Natural killer cell (primary cell): ENCODE measurements at regions not wholly inside any gene's neighbourhood (a gene's known extent, or its start where the extent isn't known, plus 50 kb on each side); places are given as distances from the start of the nearest gene placed in this dataset.

Experiments
- ATAC-seq, 3 donors: fragments of 150-1000 bp in 2 of 3; fragments of 200-7000 bp in 1 of 3; cut with Tn5 transposase; 1 replicate in 1 of 3; 2 replicates in 2 of 3; pipeline ENCODE4 v1.10.0; 2021; ENCODE audit warnings: mild to moderate bottlenecking in 2 of 3, moderate library complexity in 2 of 3
- DNase-seq, 2 donors: peaks; one replicate each; pipeline versions ENCODE4 v3.0.0 to v3.0.0-alpha.2; 2013 to 2021; ENCODE audit warnings: mixed read lengths in 1 of 2
- H3K27ac ChIP-seq: one replicate; pipeline ENCODE4 v1.5.1; 2013; ENCODE audit warnings: mild to moderate bottlenecking, low read length
- H3K27me3 ChIP-seq: one replicate; pipeline ENCODE4 v1.6.1; 2013; ENCODE audit warnings: low read length; ENCODE audit not compliant: control insufficient read depth, insufficient read depth
- H3K36me3 ChIP-seq: one replicate; pipeline ENCODE4 v1.6.1; 2013; ENCODE audit warnings: low read length; ENCODE audit not compliant: control insufficient read depth, insufficient read depth
- H3K4me1 ChIP-seq: one replicate; pipeline ENCODE4 v1.6.1; 2013; ENCODE audit warnings: low read length; ENCODE audit not compliant: control insufficient read depth, insufficient read depth
- H3K4me3 ChIP-seq: one replicate; pipeline ENCODE4 v1.5.1; 2013; ENCODE audit warnings: low read length
- H3K9me3 ChIP-seq: one replicate; pipeline ENCODE4 v1.6.1; 2013; ENCODE audit warnings: low read length; ENCODE audit not compliant: control insufficient read depth, insufficient read depth
- H3K27ac Mint-ChIP-seq, 2 donors: one replicate each; pipeline ENCODE4 v1.8.0; 2022; ENCODE audit warnings: mild to moderate bottlenecking in 2 of 2, mixed read lengths in 2 of 2, moderate library complexity in 1 of 2
- H3K27me3 Mint-ChIP-seq, 2 donors: one replicate each; pipeline ENCODE4 v1.8.0; 2022; ENCODE audit warnings: low read depth in 2 of 2, mixed read lengths in 2 of 2
- H3K36me3 Mint-ChIP-seq: one replicate; pipeline ENCODE4 v1.8.0; 2022; ENCODE audit warnings: mixed read lengths
- H3K4me1 Mint-ChIP-seq, 2 donors: one replicate each; pipeline ENCODE4 v1.8.0; 2022; ENCODE audit warnings: mixed read lengths in 2 of 2
- H3K4me3 Mint-ChIP-seq: one replicate; pipeline ENCODE4 v1.8.0; 2022; ENCODE audit warnings: mild to moderate bottlenecking, moderate library complexity, mixed read lengths
- H3K9me3 Mint-ChIP-seq, 2 donors: one replicate each; pipeline ENCODE4 v1.8.0; 2022; ENCODE audit warnings: mixed read lengths in 2 of 2
- CTCF ChIP-seq: fragments of 200-600 bp; IDR thresholded peaks from one replicate; pipeline ENCODE4 v1.8.0; 2022; ENCODE audit warnings: antibody characterized with exemption
- WGBS: methylation state at CpG from one replicate; pipeline ENCODE4 v1.1.7; 2013; ENCODE audit warnings: missing lambda C conversion rate; ENCODE audit not compliant: insufficient coverage; 5-methylcytosine and 5-hydroxymethylcytosine counted together
- intact Hi-C: fragments of 100-400 bp; cut with micrococcal nuclease; formaldehyde crosslinking; loops from one replicate; pipeline ENCODE4 v1.14.2; 2022

GRCh38 chr20:56896447-56896846, 267.3 kb downstream of the TFAP2C start:
- no peaks in the 10 kb centered on the region for H3K36me3 ChIP-seq
- no peak for TF ChIP-seq CTCF
- Mint-ChIP-seq H3K4me1 (no peaks in the 10 kb centered on the region), H3K27me3 (peaks cover 9 to 13% of the 10 kb centered on the region in 2 donors), H3K27ac (no peak overlapping the region), H3K36me3 (no peaks in the 10 kb centered on the region), H3K9me3 (peaks cover 0 to 2% of the 10 kb centered on the region in 2 donors), H3K4me3 (no peak overlapping the region)
- ATAC-seq (no peak), DNase-seq (no peak)
- no peak overlapping the region for H3K27ac ChIP-seq
- H3K9me3 ChIP-seq = no peaks in the 10 kb centered on the region
- H3K4me1 ChIP-seq = no peaks in the 10 kb centered on the region
- intact Hi-C loops = no loop called here
- WGBS = 87% methylated on average over 7 of the region's 7 CpGs
- no peaks in the 10 kb centered on the region for H3K27me3 ChIP-seq
- H3K4me3 ChIP-seq = no peak overlapping the region

DNA sequence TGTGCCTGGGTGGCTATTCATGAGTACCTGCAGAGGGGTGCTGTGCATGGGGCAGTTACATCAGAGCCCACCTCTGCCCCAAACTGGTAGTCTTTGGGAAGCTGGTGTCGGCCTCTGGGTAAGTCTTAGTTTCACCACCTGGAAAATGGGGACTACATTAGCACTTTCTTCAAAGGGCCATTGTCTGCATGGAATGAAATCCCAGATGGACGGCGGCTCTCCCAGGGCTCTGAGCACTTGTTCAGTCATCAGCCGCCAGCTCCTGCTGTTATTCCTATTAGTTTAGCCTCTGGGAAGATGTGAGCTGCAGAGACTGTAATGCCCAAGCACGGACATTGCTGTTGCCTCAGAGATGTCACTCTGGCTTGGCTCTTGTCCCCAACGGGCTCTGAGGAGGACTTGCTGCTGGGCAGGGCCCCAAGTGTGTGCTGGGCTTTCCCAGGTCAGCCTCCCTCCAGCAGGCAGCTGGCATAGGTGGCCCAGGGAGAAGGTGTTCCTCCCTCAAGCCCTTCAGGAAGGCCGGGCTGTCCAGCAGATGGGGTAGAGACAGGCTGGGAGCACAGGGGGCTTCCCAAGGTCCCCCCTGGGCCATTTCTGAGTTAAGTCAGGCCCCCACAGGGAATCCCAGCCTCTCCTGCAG, 268.3 kb downstream of the TFAP2C start:
- Mint-ChIP-seq H3K4me1 (no peaks in the 10 kb centered on the region), H3K36me3 (no peaks in the 10 kb centered on the region), H3K9me3 (peaks cover 0 to 2% of the 10 kb centered on the region in 2 donors), H3K27ac (no peak overlapping the region), H3K4me3 (no peak overlapping the region), H3K27me3 (peaks cover 9 to 13% of the 10 kb centered on the region in 2 donors)
- no peak overlapping the region for H3K27ac ChIP-seq
- H3K4me1 ChIP-seq = no peaks in the 10 kb centered on the region
- H3K4me3 ChIP-seq = no peak overlapping the region
- no peaks in the 10 kb centered on the region for H3K27me3 ChIP-seq
- no peaks in the 10 kb centered on the region for H3K36me3 ChIP-seq
- ATAC-seq (no peak), DNase-seq (no peak)
- H3K9me3 ChIP-seq = no peaks in the 10 kb centered on the region
- 62% methylated on average over 7 of the region's 7 CpGs for WGBS
- TF ChIP-seq CTCF = no peak
- intact Hi-C loops = no loop called here

GRCh38 chr20:56897958-56898349, 268.8 kb downstream of the TFAP2C start:
- no peak for TF ChIP-seq CTCF
- H3K36me3 ChIP-seq = no peaks in the 10 kb centered on the region

DNA sequence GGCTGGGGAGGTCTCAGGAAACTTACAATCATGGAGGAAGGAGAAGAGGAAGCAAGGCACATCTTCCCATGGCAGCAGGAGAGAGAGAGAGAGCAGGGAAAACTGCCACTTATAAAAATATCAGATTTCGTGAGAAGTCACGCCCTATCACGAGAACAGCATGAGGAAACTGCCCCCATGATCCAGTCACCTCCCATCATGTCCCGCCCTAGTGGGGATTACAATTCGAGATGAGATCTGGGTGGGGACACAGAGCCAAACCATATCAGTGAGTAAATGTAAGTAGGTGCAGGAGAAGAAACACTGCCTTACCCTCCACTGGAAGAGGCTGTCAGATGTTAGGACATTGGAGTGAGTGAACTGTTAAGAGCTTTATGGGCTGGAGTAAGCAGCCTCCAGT, 270.4 kb downstream of the TFAP2C start:
- TF ChIP-seq CTCF = no peak
- Mint-ChIP-seq H3K27ac (no peak overlapping the region), H3K36me3 (no peaks in the 10 kb centered on the region), H3K4me1 (no peaks in the 10 kb centered on the region), H3K9me3 (peaks cover 0 to 2% of the 10 kb centered on the region in 2 donors), H3K27me3 (peaks cover 9 to 13% of the 10 kb centered on the region in 2 donors), H3K4me3 (no peak overlapping the region)
- WGBS = no CpG with 5 or more reads among the region's 5 CpGs
- no peak overlapping the region for H3K27ac ChIP-seq
- no peaks in the 10 kb centered on the region for H3K27me3 ChIP-seq
- H3K4me3 ChIP-seq = no peak overlapping the region
- ATAC-seq (no peak), DNase-seq (no peak)
- H3K4me1 ChIP-seq = no peaks in the 10 kb centered on the region
- H3K36me3 ChIP-seq = no peaks in the 10 kb centered on the region
- H3K9me3 ChIP-seq = no peaks in the 10 kb centered on the region
- intact Hi-C loops = no loop called here

More at GRCh38 chr20:56897958-56898349, 268.8 kb downstream of the TFAP2C start:
- H3K4me1 ChIP-seq = no peaks in the 10 kb centered on the region
- intact Hi-C loops = no loop called here
- no peak for DNase-seq
- Mint-ChIP-seq H3K27ac (no peak overlapping the region), H3K9me3 (peaks cover 0 to 2% of the 10 kb centered on the region in 2 donors), H3K36me3 (no peaks in the 10 kb centered on the region), H3K4me1 (no peaks in the 10 kb centered on the region), H3K27me3 (peaks cover 9 to 13% of the 10 kb centered on the region in 2 donors), H3K4me3 (no peak overlapping the region)
- no peak for ATAC-seq
- 86% methylated on average over 3 of the region's 3 CpGs for WGBS
- no peak overlapping the region for H3K4me3 ChIP-seq
- no peaks in the 10 kb centered on the region for H3K27me3 ChIP-seq
- H3K9me3 ChIP-seq = no peaks in the 10 kb centered on the region
- no peak overlapping the region for H3K27ac ChIP-seq
